ENCODE measurements at regions not wholly inside any gene's neighbourhood (a gene's known extent, or its start where the extent isn't known, plus 50 kb on each side); places are given as distances from the start of the nearest gene placed in this dataset.

- BruUV-seq (replicated peaks) = no TSS peak
- CTCF ChIA-PET = interaction anchor here (0.8 to 3.1 kb wide), 3 partner anchors 16 to 171 kb away, joined by 3 to 18 read pairs (median 4); no protein-coding TSS in a partner anchor
- POLR2A ChIA-PET = no interaction called here
- no peak overlapping the region for H3K9ac ChIP-seq (replicated peaks; ENCODE audit: extremely low read depth, insufficient read depth, low read length)
- H3K4me1 ChIP-seq (ENCODE audit: control insufficient read depth, extremely low read depth, insufficient read depth, low read length) = peaks cover 43% of the 10 kb centered on the region
- TF ChIP-seq EZH2 (IDR thresholded peaks at IDR 0.05; ENCODE audit: borderline replicate concordance, low read depth, low read length, severe bottlenecking) = no peak
- TF ChIP-seq POLR2AphosphoS5 (IDR thresholded peaks at IDR 0.05; ENCODE audit: insufficient read depth, low read depth, low read length) = no peak
- no peak for TF ChIP-seq POLR2A (IDR thresholded peaks at IDR 0.05; ENCODE audit: low read depth, low read length)
- TF ChIP-seq FOS (IDR thresholded peaks at IDR 0.05; ENCODE audit: borderline replicate concordance, insufficient read depth, low read length) = no peak
- no peak for TF ChIP-seq MYC (IDR thresholded peaks at IDR 0.05; ENCODE audit: low read depth, low read length)
- no peak for TF ChIP-seq MAX (IDR thresholded peaks at IDR 0.05; ENCODE audit: insufficient read depth, insufficient read length)
- TF ChIP-seq GATA2 (IDR thresholded peaks at IDR 0.05; ENCODE audit: insufficient read depth, insufficient read length, low read depth, low read length) = no peak
- no peak for TF ChIP-seq JUN (IDR thresholded peaks at IDR 0.05; ENCODE audit: borderline replicate concordance, insufficient read depth, insufficient read length, low read depth)
- no peak for TF ChIP-seq CTCF (IDR thresholded peaks at IDR 0.05; ENCODE audit: extremely low read depth in 1 of 2, insufficient read depth in 1 of 2, low read depth in 1 of 2, low read length in 2 of 2)
- peak overlapping the region; percentile 97 for H3K27ac ChIP-seq (ENCODE audit: insufficient read depth, low read depth, low read length)
- dilution Hi-C loops (cut with MboI; ENCODE audit: extremely low pct_ligation_motif_present, low sequenced_read_pairs) (no loop called here), intact Hi-C loops (cut with micrococcal nuclease) (loop anchor here (1.0 to 5.0 kb wide), 2 partner anchors 7 to 532 kb away; no protein-coding TSS in a partner anchor)
- no peaks in the 10 kb centered on the region for H3K79me2 ChIP-seq (ENCODE audit: control insufficient read depth, insufficient read depth, low read length)
- H3K9me3 ChIP-seq (replicated peaks; ENCODE audit: control insufficient read depth, insufficient read depth, low read length) = no peaks in the 10 kb centered on the region
- no peaks in the 10 kb centered on the region for H3K36me3 ChIP-seq (ENCODE audit: control insufficient read depth in 2 of 2, extremely low read depth in 1 of 2, insufficient read depth in 2 of 2, low read length in 2 of 2)
- no peak overlapping the region for H2AFZ ChIP-seq (ENCODE audit: low read depth, low read length)
- no peaks in the 10 kb centered on the region for H4K20me1 ChIP-seq (replicated peaks; ENCODE audit: control insufficient read depth, extremely low read depth, insufficient read depth, low read length)
- H3K27me3 ChIP-seq (ENCODE audit: control insufficient read depth in 2 of 2, insufficient read depth in 2 of 2, low read length in 2 of 2) = no peaks in the 10 kb centered on the region
- no peak overlapping the region for H3K4me2 ChIP-seq (ENCODE audit: insufficient read depth, low read length)
- FAIRE-seq (no peak), DNase-seq (ENCODE audit: low read depth, low spot score) (peak; percentile 20)
- no peaks in the 10 kb centered on the region for H3K9me1 ChIP-seq (replicated peaks; ENCODE audit: control insufficient read depth, extremely low read depth, insufficient read depth, low read length)
- no peak overlapping the region for H3K4me3 ChIP-seq (replicated peaks in 1 of 3; ENCODE audit: insufficient read depth in 1 of 3, low read depth in 1 of 3, low read length in 3 of 3)
Measured at GRCh38 chr12:46490635-46491034, 118.1 kb upstream of the SLC38A2 start.

Data from endothelial cell of umbilical vein (primary cell).